Loucy (cell line): ENCODE measurements at regions not wholly inside any gene's neighbourhood (a gene's known extent, or its start where the extent isn't known, plus 50 kb on each side); places are given as distances from the start of the nearest gene placed in this dataset.

Source experiments
- EZH2phosphoT487 ChIP-seq: fragments of 200-600 bp; IDR thresholded peaks from 2 replicates; pipeline ENCODE4 v1.6.1; 2018; ENCODE audit warnings: antibody characterized with exemption, mild to moderate bottlenecking, moderate library complexity, borderline replicate concordance
- TF ChIP-seq, protein P1 (sequence below): fragments of 200-600 bp; sonication (generic); conservative IDR thresholded peaks from 2 replicates; pipeline ENCODE4 v1.5.1; 2014; ENCODE audit warnings: mild to moderate bottlenecking, antibody characterized with exemption, low read length

DNA sequence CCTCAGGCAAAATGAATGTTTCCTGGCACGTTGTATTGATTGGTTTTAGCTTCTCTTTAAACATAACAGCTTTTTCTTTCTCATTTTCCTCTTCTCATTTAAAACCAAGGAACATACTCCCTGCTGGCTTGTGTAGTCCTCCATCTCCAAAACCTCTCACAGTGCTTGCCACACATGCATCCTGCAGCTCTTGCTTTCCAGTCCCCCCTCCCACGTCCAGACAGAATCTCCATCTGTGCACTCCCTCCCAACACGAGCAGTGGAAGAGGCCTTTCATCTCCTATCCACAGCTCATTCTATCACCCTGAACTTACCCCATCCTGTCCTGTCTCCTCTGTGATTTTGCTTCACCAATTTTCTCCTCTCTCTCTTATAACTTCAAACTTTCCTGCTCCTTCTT lies 99.6 kb upstream of the THSD7B start:
- TF ChIP-seq, protein P1, sequence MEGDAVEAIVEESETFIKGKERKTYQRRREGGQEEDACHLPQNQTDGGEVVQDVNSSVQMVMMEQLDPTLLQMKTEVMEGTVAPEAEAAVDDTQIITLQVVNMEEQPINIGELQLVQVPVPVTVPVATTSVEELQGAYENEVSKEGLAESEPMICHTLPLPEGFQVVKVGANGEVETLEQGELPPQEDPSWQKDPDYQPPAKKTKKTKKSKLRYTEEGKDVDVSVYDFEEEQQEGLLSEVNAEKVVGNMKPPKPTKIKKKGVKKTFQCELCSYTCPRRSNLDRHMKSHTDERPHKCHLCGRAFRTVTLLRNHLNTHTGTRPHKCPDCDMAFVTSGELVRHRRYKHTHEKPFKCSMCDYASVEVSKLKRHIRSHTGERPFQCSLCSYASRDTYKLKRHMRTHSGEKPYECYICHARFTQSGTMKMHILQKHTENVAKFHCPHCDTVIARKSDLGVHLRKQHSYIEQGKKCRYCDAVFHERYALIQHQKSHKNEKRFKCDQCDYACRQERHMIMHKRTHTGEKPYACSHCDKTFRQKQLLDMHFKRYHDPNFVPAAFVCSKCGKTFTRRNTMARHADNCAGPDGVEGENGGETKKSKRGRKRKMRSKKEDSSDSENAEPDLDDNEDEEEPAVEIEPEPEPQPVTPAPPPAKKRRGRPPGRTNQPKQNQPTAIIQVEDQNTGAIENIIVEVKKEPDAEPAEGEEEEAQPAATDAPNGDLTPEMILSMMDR: no peak
- no peak for TF ChIP-seq EZH2phosphoT487
